Endodermal cell (in vitro differentiated cells): ENCODE measurements at regions not wholly inside any gene's neighbourhood (a gene's known extent, or its start where the extent isn't known, plus 50 kb on each side); places are given as distances from the start of the nearest gene placed in this dataset.
"Not testable (repeated sequence)": the region's sequence is repeated elsewhere in the genome, so short reads cannot be mapped to it uniquely, and the experiment has no call there.

ENCODE experiments used
- DNase-seq: peaks from one replicate; pipeline ENCODE4 v3.0.0-alpha.2; 2017
- H3K27ac ChIP-seq: 2 replicates; pipeline ENCODE4 v1.5.1; 2013; ENCODE audit warnings: mild to moderate bottlenecking, low read depth, low read length, moderate library complexity
- H3K27me3 ChIP-seq: 2 replicates; pipeline ENCODE4 v1.6.1; 2013; ENCODE audit warnings: mild to moderate bottlenecking, low read length, moderate library complexity; ENCODE audit not compliant: insufficient read depth, control insufficient read depth, poor library complexity, severe bottlenecking
- H3K36me3 ChIP-seq: 2 replicates; pipeline ENCODE4 v1.7.0; 2013; ENCODE audit warnings: mild to moderate bottlenecking, low read length, moderate library complexity; ENCODE audit not compliant: control insufficient read depth, insufficient read depth
- H3K4me1 ChIP-seq: one replicate; pipeline ENCODE4 v1.7.0; 2013; ENCODE audit warnings: low read length; ENCODE audit not compliant: control insufficient read depth, insufficient read depth
- H3K4me3 ChIP-seq: 2 replicates; pipeline ENCODE4 v1.5.1; 2013; ENCODE audit warnings: mild to moderate bottlenecking, low read length, moderate library complexity
- H3K9ac ChIP-seq: 2 replicates; pipeline ENCODE4 v1.6.1; 2013; ENCODE audit warnings: mild to moderate bottlenecking, low read length, moderate library complexity; ENCODE audit not compliant: poor library complexity, severe bottlenecking; ENCODE audit errors: extremely low read depth
- H3K9me3 ChIP-seq: 2 replicates; pipeline ENCODE4 v1.6.1; 2013; ENCODE audit warnings: mild to moderate bottlenecking, low read length, moderate library complexity; ENCODE audit not compliant: control insufficient read depth
- H3K27ac Mint-ChIP-seq: 2 replicates; pipeline ENCODE4 v1.8.0; 2020; ENCODE audit warnings: mixed read lengths
- H3K27me3 Mint-ChIP-seq: 2 replicates; pipeline ENCODE4 v1.8.0; 2021; ENCODE audit warnings: mild to moderate bottlenecking, mixed read lengths; ENCODE audit not compliant: insufficient read depth
- H3K36me3 Mint-ChIP-seq: 2 replicates; pipeline ENCODE4 v1.8.0; 2020; ENCODE audit warnings: low read depth, mixed read lengths
- H3K4me1 Mint-ChIP-seq: 2 replicates; pipeline ENCODE4 v1.8.0; 2020; ENCODE audit warnings: mixed read lengths
- H3K4me3 Mint-ChIP-seq: 2 replicates; pipeline ENCODE4 v1.8.0; 2020; ENCODE audit warnings: mild to moderate bottlenecking, moderate library complexity, mixed read lengths
- H3K9me3 Mint-ChIP-seq: 2 replicates; pipeline ENCODE4 v1.8.0; 2020; ENCODE audit warnings: mild to moderate bottlenecking, mixed read lengths
- WGBS, 2 experiments: methylation state at CpG; one replicate each; pipeline versions ENCODE4 v1.1.5 to v1.1.7; 2013; ENCODE audit warnings: missing lambda C conversion rate in 2 of 2, mixed read lengths in 1 of 2; ENCODE audit not compliant: insufficient coverage in 1 of 2, insufficient read length in 1 of 2; 5-methylcytosine and 5-hydroxymethylcytosine counted together
- TF ChIP-seq, protein P1 (sequence below): fragments of 200-600 bp; sonication (generic); conservative IDR thresholded peaks from 2 replicates; pipeline ENCODE4 v1.5.0; 2021; ENCODE audit warnings: antibody characterized with exemption, mild to moderate bottlenecking

DNA sequence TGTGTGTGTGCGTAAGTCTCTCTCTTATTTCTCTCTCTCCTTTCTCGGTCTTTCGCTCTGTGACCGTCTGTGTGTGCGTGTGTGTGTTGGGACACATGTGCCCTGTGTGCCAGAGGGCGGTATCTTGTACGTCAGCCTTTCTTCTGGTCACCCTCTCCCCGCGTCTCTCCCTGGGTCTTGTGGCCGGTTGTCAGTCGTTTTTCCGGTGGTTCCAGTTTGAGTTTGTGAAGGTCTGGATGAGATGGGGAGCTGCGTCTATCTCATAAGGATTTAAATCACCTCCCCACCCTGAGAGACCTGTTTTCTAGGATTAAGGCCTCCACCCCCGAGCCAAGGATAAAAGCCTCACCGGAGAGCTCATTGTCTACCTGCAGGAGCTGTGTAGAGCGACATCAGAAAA is 295.5 kb upstream of the ZNF337 start:
- H3K9me3 ChIP-seq = no peaks in the 10 kb centered on the region
- H3K9me3 Mint-ChIP-seq = peaks cover 7% of the 10 kb centered on the region
- peaks cover 12% of the 10 kb centered on the region for H3K4me1 Mint-ChIP-seq
- TF ChIP-seq, protein P1, sequence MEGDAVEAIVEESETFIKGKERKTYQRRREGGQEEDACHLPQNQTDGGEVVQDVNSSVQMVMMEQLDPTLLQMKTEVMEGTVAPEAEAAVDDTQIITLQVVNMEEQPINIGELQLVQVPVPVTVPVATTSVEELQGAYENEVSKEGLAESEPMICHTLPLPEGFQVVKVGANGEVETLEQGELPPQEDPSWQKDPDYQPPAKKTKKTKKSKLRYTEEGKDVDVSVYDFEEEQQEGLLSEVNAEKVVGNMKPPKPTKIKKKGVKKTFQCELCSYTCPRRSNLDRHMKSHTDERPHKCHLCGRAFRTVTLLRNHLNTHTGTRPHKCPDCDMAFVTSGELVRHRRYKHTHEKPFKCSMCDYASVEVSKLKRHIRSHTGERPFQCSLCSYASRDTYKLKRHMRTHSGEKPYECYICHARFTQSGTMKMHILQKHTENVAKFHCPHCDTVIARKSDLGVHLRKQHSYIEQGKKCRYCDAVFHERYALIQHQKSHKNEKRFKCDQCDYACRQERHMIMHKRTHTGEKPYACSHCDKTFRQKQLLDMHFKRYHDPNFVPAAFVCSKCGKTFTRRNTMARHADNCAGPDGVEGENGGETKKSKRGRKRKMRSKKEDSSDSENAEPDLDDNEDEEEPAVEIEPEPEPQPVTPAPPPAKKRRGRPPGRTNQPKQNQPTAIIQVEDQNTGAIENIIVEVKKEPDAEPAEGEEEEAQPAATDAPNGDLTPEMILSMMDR = no peak
- no peak for DNase-seq
- H3K4me3 ChIP-seq = no peak overlapping the region
- WGBS, 2 experiments = 87 to 100% methylated on average over 3 to 14 of the region's 16 CpGs
- no peak overlapping the region for H3K9ac ChIP-seq
- no peaks in the 10 kb centered on the region for H3K27me3 ChIP-seq
- no peak overlapping the region for H3K4me3 Mint-ChIP-seq
- H3K27ac Mint-ChIP-seq = no peak overlapping the region
- H3K36me3 Mint-ChIP-seq = peaks cover 5% of the 10 kb centered on the region
- no peak overlapping the region for H3K27ac ChIP-seq
- peaks cover 14% of the 10 kb centered on the region for H3K27me3 Mint-ChIP-seq
- H3K4me1 ChIP-seq = no peaks in the 10 kb centered on the region
- no peaks in the 10 kb centered on the region for H3K36me3 ChIP-seq

DNA sequence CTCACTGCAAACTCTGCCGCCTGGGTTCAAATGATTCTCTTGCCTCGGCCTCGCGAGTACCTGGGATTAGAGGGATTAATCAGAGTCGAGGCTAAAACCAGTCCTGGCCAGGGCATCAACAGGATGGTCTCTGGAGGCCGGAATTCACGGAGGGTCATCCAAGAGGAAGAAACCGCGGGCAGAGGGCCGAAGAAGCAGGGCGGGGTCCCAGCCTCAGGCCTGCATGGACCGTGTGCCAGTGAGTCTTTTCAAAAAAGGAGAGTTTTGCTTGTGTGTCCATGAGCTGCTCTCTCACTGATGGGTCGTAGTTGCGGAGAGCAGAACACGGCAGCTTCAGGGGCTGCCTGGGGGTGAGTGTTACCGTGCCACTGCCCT is 295.1 kb upstream of the ZNF337 start:
- no peaks in the 10 kb centered on the region for H3K9me3 ChIP-seq
- H3K9me3 Mint-ChIP-seq = peaks cover 7% of the 10 kb centered on the region
- TF ChIP-seq, protein P1 = no peak
- WGBS, 2 experiments = 94 to 95% methylated on average over 14 to 16 of the region's 16 CpGs
- H3K27ac Mint-ChIP-seq = no peak overlapping the region
- H3K9ac ChIP-seq = no peak overlapping the region
- no peak overlapping the region for H3K4me3 ChIP-seq
- H3K36me3 ChIP-seq = no peaks in the 10 kb centered on the region
- H3K36me3 Mint-ChIP-seq = peaks cover 5% of the 10 kb centered on the region
- no peak overlapping the region for H3K27ac ChIP-seq
- peaks cover 17% of the 10 kb centered on the region for H3K27me3 Mint-ChIP-seq
- H3K27me3 ChIP-seq = no peaks in the 10 kb centered on the region
- H3K4me1 ChIP-seq = no peaks in the 10 kb centered on the region
- no peak overlapping the region for H3K4me3 Mint-ChIP-seq
- H3K4me1 Mint-ChIP-seq = peaks cover 12% of the 10 kb centered on the region
- DNase-seq = no peak

DNA sequence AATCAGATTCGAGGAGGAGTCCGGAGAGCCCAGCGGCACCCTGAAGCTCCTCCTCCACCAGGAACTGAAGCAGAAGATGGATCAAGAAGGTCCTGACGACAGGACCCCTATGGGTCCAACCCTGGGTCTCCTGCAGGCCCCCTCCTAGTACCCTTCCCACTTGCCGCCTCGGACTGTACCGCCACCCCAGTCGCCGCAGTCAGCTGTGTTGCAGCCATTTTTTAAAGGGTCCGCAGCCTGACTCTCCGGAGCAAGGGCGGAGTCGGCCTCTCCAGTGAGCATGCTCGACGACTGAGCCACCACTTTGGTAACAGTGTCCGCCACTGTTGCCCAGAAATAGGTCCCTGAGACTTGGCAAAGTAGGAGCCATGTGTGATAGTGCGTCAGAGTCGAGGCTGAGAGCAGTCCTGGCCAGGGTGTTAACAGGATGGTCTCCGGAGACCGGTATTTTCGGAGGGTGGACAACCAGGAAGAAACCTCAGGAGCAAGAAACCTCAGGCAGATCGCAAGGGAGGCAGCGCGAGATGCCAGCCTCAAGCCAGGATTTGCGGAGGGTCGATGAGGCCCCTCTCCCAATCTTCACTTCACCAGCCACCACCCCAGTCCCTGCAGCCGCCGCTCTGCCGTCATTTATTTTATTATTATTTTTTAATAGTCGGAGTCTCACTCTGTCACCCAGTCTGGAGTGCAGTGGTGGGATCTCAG is 294.6 kb upstream of the ZNF337 start:
- TF ChIP-seq, protein P1 = no peak
- 90 to 93% methylated on average over 15 to 30 of the region's 30 CpGs for WGBS, 2 experiments
- H3K4me3 ChIP-seq = no peak overlapping the region

DNA sequence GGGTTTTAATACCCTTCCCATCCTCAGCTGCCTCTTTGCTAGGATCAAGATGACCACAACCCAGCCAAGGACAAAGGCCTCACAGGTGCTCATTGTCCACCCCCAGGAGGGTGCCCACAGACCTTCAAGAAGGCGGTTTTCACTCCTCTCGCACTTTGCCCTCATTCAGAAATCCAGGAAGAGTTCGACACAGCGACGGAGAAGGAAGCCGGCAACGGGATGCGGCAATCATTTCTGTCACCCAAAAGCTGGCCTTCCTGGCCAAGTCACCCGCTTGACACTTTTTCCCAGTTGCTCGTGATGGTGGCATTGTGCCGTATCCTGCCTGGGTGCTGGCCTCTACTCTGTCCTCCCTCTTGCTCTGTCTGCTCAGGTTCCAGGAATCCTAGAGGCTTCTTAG is 293.0 kb upstream of the ZNF337 start:
- not testable (repeated sequence) for H3K4me3 ChIP-seq, DNase-seq, H3K9me3 ChIP-seq, H3K27ac Mint-ChIP-seq, H3K27ac ChIP-seq, H3K27me3 ChIP-seq, H3K4me3 Mint-ChIP-seq, H3K9ac ChIP-seq, H3K36me3 ChIP-seq, H3K4me1 ChIP-seq, H3K36me3 Mint-ChIP-seq
- 91 to 96% methylated on average over 10 to 11 of the region's 11 CpGs for WGBS, 2 experiments
- Mint-ChIP-seq H3K27me3 (peaks cover 31% of the 10 kb centered on the region), H3K4me1 (peaks cover 12% of the 10 kb centered on the region), H3K9me3 (peaks cover 10% of the 10 kb centered on the region)

More for the DNA sequence above, 294.6 kb upstream of the ZNF337 start:
- Histone ChIP-seq H3K9me3 (no peaks in the 10 kb centered on the region), H3K27me3 (no peaks in the 10 kb centered on the region), H3K36me3 (no peaks in the 10 kb centered on the region), H3K27ac (no peak overlapping the region), H3K9ac (no peak overlapping the region), H3K4me1 (no peaks in the 10 kb centered on the region)
- H3K9me3 Mint-ChIP-seq = peaks cover 7% of the 10 kb centered on the region
- peaks cover 5% of the 10 kb centered on the region for H3K36me3 Mint-ChIP-seq
- peaks cover 22% of the 10 kb centered on the region for H3K27me3 Mint-ChIP-seq
- H3K27ac Mint-ChIP-seq = no peak overlapping the region
- no peak for DNase-seq
- H3K4me3 Mint-ChIP-seq = no peak overlapping the region
- H3K4me1 Mint-ChIP-seq = peaks cover 12% of the 10 kb centered on the region
